ENCODE measurements at regions not wholly inside any gene's neighbourhood (a gene's known extent, or its start where the extent isn't known, plus 50 kb on each side); places are given as distances from the start of the nearest gene placed in this dataset.
"Not testable (repeated sequence)": the region's sequence is repeated elsewhere in the genome, so short reads cannot be mapped to it uniquely, and the experiment has no call there.

- WGBS, 10 experiments = no CpG with 5 or more reads among the region's 7 CpGs
Observed at GRCh38 chr21:6040095-6040494, 4481.3 kb upstream of the TPTE start.

GRCh38 chr21:6043430-6044275 lies 4477.7 kb upstream of the TPTE start:
- no CpG with 5 or more reads among the region's 21 CpGs for WGBS, 10 experiments
- peak; percentile 18 to 96 (median 94) for ATAC-seq (replicated peaks in 6 of 8)
- H3K27ac ChIP-seq; in situ Hi-C loops (cut with MboI; ENCODE audit: low pct_unique_long_range_greater_than_20kb in 2 of 9, low sequenced_read_pairs in 9 of 9, unreplicated experiment in 9 of 9); H3K4me3 ChIP-seq; H3K4me1 ChIP-seq (replicated peaks in 1 of 2): not testable (repeated sequence)

More at GRCh38 chr21:6040095-6040494, 4481.3 kb upstream of the TPTE start:
- ATAC-seq (replicated peaks in 6 of 8) = peak in 6 of 8 experiments; percentile 5 to 81 (median 34)
- H3K4me3 ChIP-seq; H3K4me1 ChIP-seq (replicated peaks in 1 of 2); in situ Hi-C loops (cut with MboI; ENCODE audit: low pct_unique_long_range_greater_than_20kb in 2 of 9, low sequenced_read_pairs in 9 of 9, unreplicated experiment in 9 of 9); H3K27ac ChIP-seq: not testable (repeated sequence)

- ATAC-seq (replicated peaks in 6 of 8); in situ Hi-C loops (cut with MboI; ENCODE audit: low pct_unique_long_range_greater_than_20kb in 2 of 9, low sequenced_read_pairs in 9 of 9, unreplicated experiment in 9 of 9); H3K27ac ChIP-seq; H3K4me3 ChIP-seq; H3K4me1 ChIP-seq (replicated peaks in 1 of 2): not testable (repeated sequence)
- no CpG with 5 or more reads among the region's 13 CpGs for WGBS, 10 experiments
Observed at GRCh38 chr21:6044695-6045094, 4476.7 kb upstream of the TPTE start.

GRCh38 chr21:6049930-6050329 lies 4471.5 kb upstream of the TPTE start:
- H3K4me1 ChIP-seq (replicated peaks in 1 of 2); in situ Hi-C loops (cut with MboI; ENCODE audit: low pct_unique_long_range_greater_than_20kb in 2 of 9, low sequenced_read_pairs in 9 of 9, unreplicated experiment in 9 of 9); H3K27ac ChIP-seq; H3K4me3 ChIP-seq: not testable (repeated sequence)
- ATAC-seq (replicated peaks in 6 of 8) = peak in 1 of 8 experiments; percentile 24
- no CpG with 5 or more reads among the region's 17 CpGs for WGBS, 10 experiments

GRCh38 chr21:6052109-6052508 lies 4469.3 kb upstream of the TPTE start:
- H3K4me1 ChIP-seq (replicated peaks in 1 of 2); H3K4me3 ChIP-seq; in situ Hi-C loops (cut with MboI; ENCODE audit: low pct_unique_long_range_greater_than_20kb in 2 of 9, low sequenced_read_pairs in 9 of 9, unreplicated experiment in 9 of 9); H3K27ac ChIP-seq: not testable (repeated sequence)
- no CpG with 5 or more reads among the region's 5 CpGs for WGBS, 10 experiments
- peak in 5 of 8 experiments; percentile 74 to 88 (median 84) for ATAC-seq (replicated peaks in 6 of 8)

GRCh38 chr21:6053145-6053544 lies 4468.2 kb upstream of the TPTE start:
- in situ Hi-C loops (cut with MboI; ENCODE audit: low pct_unique_long_range_greater_than_20kb in 2 of 9, low sequenced_read_pairs in 9 of 9, unreplicated experiment in 9 of 9) = not testable (repeated sequence)
- WGBS, 10 experiments = no CpG with 5 or more reads among the region's 25 CpGs

GRCh38 chr21:6058997-6059396 lies 4462.4 kb upstream of the TPTE start:
- in situ Hi-C loops (cut with MboI; ENCODE audit: low pct_unique_long_range_greater_than_20kb in 2 of 9, low sequenced_read_pairs in 9 of 9, unreplicated experiment in 9 of 9); H3K27ac ChIP-seq: not testable (repeated sequence)
- WGBS, 10 experiments = no CpG with 5 or more reads among the region's 9 CpGs

More at GRCh38 chr21:6053145-6053544, 4468.2 kb upstream of the TPTE start:
- H3K4me3 ChIP-seq; H3K27ac ChIP-seq; H3K4me1 ChIP-seq (replicated peaks in 1 of 2); ATAC-seq (replicated peaks in 6 of 8): not testable (repeated sequence)

GRCh38 chr21:6060054-6060681 lies 4461.2 kb upstream of the TPTE start:
- H3K27ac ChIP-seq; H3K4me1 ChIP-seq (replicated peaks in 1 of 2); H3K4me3 ChIP-seq; in situ Hi-C loops (cut with MboI; ENCODE audit: low pct_unique_long_range_greater_than_20kb in 2 of 9, low sequenced_read_pairs in 9 of 9, unreplicated experiment in 9 of 9): not testable (repeated sequence)
- peak in 3 of 8 experiments; percentile 29 to 64 (median 40) for ATAC-seq (replicated peaks in 6 of 8)
- no CpG with 5 or more reads among the region's 21 CpGs for WGBS, 10 experiments

More at GRCh38 chr21:6058997-6059396, 4462.4 kb upstream of the TPTE start:
- ATAC-seq (replicated peaks in 6 of 8) = peak in 1 of 8 experiments; percentile 31
- H3K4me1 ChIP-seq (replicated peaks in 1 of 2); H3K4me3 ChIP-seq: not testable (repeated sequence)

GRCh38 chr21:6066320-6066985 lies 4454.9 kb upstream of the TPTE start:
- H3K27ac ChIP-seq; H3K4me3 ChIP-seq; in situ Hi-C loops (cut with MboI; ENCODE audit: low pct_unique_long_range_greater_than_20kb in 2 of 9, low sequenced_read_pairs in 9 of 9, unreplicated experiment in 9 of 9); H3K4me1 ChIP-seq (replicated peaks in 1 of 2): not testable (repeated sequence)
- ATAC-seq (replicated peaks in 6 of 8) = peak in 5 of 8 experiments; percentile 94 to 96 (median 95)
- WGBS, 10 experiments = no CpG with 5 or more reads among the region's 17 CpGs

GRCh38 chr21:6068098-6068831 lies 4453.1 kb upstream of the TPTE start:
- ATAC-seq (replicated peaks in 6 of 8); in situ Hi-C loops (cut with MboI; ENCODE audit: low pct_unique_long_range_greater_than_20kb in 2 of 9, low sequenced_read_pairs in 9 of 9, unreplicated experiment in 9 of 9); H3K4me1 ChIP-seq (replicated peaks in 1 of 2); H3K27ac ChIP-seq; H3K4me3 ChIP-seq: not testable (repeated sequence)
- no CpG with 5 or more reads among the region's 31 CpGs for WGBS, 10 experiments

- no CpG with 5 or more reads among the region's 2 CpGs for WGBS, 10 experiments
- H3K27ac ChIP-seq; H3K4me3 ChIP-seq; H3K4me1 ChIP-seq (replicated peaks in 1 of 2); ATAC-seq (replicated peaks in 6 of 8); in situ Hi-C loops (cut with MboI; ENCODE audit: low pct_unique_long_range_greater_than_20kb in 2 of 9, low sequenced_read_pairs in 9 of 9, unreplicated experiment in 9 of 9): not testable (repeated sequence)
Observed at GRCh38 chr21:6070213-6070612, 4451.2 kb upstream of the TPTE start.

GRCh38 chr21:6072691-6073090 lies 4448.7 kb upstream of the TPTE start:
- H3K4me3 ChIP-seq; H3K4me1 ChIP-seq (replicated peaks in 1 of 2); ATAC-seq (replicated peaks in 6 of 8); in situ Hi-C loops (cut with MboI; ENCODE audit: low pct_unique_long_range_greater_than_20kb in 2 of 9, low sequenced_read_pairs in 9 of 9, unreplicated experiment in 9 of 9); H3K27ac ChIP-seq: not testable (repeated sequence)
- WGBS, 10 experiments = no CpG with 5 or more reads among the region's 5 CpGs
